Activated T-cell treated with anti-CD3 and anti-CD28 coated beads, Interleukin-2, amount 50 U/mL, for 48 hours (primary cell): ENCODE measurements at regions not wholly inside any gene's neighbourhood (a gene's known extent, or its start where the extent isn't known, plus 50 kb on each side); places are given as distances from the start of the nearest gene placed in this dataset.
A peak's percentile ranks its signal among the peaks of the same experiment; 100 is the strongest.

Experiments
- DNase-seq, 2 experiments: peaks; one replicate each; pipeline ENCODE4 v3.0.0-alpha.2; 2020

DNA sequence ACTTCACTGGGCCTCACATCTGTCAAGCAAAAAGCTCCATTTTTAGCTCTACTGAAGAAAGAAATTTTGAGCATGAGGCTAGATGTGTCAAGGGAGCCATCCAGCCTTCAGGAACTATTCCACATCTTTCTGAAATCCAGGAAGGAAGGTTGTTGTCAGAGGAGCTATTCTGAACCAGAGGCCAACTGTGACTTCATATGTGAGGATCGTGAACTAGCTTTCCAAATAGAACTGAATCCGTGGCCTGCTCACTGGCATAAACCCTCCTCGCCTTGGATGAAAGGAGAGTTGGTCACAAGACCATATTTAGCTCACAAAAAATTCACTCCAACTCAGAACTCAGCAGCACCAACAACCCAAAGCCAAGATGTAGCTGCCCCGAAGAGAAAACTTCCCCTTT, 195.8 kb downstream of the FOXO1 start:
- DNase-seq = no peak

DNA sequence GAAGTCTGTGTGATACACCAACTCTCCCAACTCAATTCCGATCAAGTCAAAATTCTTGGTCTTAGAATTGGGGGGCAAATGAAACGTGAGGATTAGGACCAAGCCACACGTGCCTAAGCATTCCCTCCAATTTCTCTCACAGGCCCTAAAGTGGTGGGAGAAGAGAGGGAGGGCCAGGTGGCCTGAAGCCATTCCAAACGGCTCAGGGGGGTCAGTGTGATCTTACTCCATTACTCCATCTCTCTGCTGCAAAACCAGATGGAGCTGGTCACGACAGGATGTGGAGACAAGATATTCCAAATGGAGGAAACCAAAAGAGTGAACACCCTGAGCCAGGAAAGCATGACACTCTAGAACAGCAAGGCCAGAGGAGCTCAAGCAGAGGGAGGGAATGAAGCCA, 195.4 kb downstream of the FOXO1 start:
- no peak for DNase-seq

DNA sequence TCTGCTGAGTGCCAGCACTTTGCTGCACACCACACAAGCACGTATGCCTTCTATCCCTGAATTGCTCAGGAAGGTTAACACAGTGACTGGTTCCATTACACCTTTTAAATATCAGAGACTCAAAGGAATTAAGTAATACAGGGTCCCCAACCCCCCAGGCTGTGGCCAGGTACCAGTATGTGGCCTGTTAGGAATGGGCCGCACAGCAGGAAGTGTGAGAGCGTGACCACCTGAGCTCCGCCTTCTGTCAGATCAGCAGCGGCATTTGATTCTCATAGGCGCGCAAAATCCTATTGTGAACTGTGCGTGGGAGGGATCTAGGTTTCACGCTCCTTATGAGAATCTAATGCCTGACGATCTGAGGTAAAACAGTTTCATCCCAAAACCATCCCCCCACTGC, 194.5 kb downstream of the FOXO1 start:
- no peak for DNase-seq

DNA sequence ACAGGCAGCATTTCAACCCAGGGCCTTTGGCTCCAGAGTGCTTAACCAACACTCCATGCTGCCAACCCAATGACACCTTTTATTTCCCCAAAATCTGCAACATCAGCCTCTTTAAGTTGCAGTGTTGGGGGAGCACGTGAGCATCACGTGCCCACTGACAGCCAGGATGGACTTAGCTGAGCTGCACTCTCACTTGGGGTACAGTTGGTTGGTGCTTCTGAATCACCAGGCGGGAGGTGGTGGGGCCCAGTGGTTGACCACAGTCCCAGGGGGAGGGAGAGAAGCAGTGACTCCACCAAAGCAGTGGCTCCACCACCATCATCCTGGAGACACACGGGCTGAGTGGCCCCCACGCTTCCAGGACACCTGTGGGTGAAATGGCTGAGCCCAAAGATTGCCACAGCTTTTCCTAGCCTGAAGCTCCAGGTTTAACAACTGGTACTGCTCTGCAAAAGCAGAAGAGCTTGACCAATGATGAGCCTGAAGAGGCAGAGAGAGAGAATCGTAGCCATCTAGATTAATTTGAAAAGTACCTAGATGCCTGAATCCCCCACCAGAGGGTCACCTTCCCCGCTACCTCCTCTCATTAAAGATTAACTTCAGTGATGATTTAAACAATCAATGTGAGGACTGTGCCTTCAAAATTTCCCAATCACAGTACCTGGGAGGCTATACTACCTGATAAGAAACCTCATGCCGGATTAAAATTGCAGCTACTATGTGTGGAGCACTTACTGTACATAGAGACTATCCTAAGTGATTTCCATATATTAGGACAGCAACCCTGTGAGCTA, 193.8 kb downstream of the FOXO1 start:
- DNase-seq = peak in 1 of 2 experiments; percentile 47

DNA sequence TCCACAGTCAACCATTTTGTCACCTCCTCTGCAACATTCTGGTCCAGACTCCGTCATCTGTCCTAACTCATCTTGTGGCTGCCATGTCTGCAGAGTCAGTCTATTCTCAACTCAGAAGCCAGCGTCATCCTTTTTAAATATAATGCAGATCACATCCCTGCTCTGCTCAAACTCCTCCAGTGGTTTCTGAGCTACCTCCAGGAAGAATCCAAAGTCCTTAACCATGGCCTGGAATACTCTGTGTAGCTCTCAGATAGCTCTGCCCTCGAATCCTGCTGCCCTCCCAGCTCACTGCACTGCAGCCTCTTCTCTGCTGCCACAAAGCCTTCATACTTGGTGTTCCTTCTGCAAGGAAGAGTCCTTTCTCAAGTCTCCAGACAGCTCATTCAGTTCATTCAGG, 190.8 kb downstream of the FOXO1 start:
- no peak for DNase-seq

DNA sequence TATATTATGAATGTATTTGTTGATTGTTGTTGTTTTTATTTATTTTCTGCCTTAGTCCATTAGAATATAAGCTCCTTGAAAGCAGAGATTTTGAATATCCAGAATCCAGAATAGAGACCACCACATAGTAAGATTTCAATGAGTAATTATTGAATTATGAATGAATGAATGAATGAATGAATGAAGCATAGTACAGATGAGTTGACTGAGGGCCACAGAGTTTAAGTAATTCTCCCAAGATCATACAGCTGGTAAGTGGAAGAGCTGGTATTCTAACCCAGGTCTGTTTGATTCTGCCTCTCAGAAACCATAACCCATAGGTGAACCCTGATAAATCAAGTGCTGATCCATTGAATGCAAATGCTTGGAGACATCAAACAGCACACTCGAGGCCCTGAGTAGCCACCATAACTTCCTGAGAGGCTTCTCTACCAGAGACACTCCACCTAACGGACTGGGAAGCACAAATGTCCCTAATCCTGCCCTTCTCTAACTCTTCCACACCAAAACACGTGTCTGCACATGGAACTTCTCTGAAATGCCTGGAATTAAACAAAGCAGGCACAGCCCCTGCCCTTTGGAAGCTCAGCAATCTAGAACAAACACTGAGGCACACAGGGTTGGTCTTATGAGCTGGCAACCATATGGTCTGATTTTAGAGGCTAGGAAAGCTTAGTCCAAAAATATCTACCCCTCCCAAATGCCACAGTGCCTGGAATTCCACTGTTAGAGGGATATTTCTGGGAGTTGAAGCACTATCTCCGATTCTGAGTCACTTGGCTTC, 190.1 kb downstream of the FOXO1 start:
- DNase-seq = no peak

DNA sequence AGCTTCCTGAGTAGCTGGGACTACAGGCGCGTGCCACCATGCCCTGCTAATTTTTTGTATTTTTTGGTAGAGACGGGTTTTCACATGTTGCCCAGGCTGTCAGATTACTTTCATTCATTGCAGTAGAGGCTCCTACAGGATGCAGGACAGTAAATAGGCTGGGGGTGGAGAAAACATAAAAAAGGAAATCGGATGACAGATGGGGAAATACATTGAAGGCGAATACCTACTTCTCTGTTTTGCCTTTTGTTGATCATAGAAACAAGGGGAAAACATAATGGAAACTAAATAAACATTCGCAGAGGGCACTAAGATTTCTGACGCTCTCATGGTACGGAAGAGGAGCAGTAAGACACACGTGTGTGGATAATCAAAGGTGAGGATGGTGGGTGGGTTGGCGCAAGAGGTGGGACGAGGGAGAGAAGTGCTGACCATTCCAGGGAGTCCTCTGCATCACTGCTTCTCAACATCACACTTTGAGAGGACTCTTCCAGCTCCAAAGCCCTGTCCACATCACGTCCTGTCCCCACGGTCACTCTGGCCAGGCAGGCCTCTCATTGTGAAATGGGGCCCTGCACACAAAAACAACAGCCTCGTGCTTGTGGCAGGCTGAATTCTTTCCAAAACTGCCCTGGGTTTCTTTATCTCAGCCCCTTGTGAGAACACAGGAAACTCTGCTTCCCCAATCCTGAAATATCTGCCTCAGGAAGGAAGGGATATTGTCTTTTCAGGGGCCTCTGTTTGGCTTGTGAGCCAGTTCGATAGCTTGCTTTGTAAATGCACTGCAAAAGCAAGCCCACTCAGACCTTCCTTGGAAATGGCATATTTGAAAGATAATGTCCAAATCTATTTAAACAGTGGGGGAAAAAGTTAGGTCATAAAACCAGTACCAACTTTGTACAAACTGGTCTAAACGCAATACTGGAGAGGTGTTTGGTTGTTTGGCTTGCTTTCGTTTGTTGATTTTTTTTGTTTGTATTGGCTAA, 188.5 kb downstream of the FOXO1 start:
- no peak for DNase-seq

DNA sequence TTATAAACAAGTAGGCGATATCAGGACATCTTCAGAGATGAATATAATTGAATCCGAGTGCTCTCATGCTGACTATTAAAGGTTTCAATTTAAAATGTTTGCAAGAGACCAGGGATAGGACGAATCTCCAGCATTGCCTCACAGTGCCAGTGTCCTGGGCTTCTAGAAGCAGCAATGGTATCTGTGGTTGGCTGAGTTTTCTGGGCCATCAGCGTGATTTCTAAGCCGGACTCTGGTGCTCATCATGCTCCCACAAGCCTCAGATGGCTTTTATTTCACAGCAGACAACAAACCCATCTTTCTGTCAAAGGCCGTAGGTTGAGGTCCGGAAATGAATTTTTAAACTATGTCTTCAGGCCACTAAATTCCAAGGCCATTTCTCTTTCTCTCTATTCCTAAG, 187.7 kb downstream of the FOXO1 start:
- DNase-seq = no peak

DNA sequence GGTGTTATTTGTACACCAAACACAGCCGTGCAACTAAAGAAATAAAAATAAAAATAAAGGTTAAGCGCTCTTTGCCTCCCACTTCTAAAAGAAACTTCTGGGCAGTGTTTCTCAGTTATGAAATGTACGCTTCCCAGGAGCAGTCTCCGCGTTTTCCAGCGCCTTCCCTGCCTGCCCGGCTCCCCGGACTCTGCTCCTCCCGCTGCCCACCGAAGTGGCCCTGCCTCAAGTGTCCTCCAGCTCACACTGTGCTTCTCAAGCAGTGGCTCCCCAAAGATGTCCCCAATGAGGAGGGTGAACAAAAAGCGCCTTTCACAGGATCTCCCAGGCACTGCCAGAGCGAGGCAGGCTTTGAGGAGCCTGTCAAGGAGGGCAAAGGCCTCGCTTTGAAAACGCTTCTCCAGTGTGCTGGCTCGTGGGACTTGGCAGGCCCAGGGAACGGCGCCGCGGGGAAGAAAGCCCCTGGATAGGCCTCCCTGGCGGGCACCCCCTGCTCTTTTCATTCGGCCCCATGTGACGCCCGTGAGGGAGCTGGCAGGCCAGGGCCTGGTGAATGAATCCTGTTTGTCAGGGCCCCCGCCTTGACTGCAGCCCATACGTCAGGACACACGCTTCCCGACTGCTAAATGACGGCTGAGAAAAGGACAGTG, 187.1 kb downstream of the FOXO1 start:
- no peak for DNase-seq

DNA sequence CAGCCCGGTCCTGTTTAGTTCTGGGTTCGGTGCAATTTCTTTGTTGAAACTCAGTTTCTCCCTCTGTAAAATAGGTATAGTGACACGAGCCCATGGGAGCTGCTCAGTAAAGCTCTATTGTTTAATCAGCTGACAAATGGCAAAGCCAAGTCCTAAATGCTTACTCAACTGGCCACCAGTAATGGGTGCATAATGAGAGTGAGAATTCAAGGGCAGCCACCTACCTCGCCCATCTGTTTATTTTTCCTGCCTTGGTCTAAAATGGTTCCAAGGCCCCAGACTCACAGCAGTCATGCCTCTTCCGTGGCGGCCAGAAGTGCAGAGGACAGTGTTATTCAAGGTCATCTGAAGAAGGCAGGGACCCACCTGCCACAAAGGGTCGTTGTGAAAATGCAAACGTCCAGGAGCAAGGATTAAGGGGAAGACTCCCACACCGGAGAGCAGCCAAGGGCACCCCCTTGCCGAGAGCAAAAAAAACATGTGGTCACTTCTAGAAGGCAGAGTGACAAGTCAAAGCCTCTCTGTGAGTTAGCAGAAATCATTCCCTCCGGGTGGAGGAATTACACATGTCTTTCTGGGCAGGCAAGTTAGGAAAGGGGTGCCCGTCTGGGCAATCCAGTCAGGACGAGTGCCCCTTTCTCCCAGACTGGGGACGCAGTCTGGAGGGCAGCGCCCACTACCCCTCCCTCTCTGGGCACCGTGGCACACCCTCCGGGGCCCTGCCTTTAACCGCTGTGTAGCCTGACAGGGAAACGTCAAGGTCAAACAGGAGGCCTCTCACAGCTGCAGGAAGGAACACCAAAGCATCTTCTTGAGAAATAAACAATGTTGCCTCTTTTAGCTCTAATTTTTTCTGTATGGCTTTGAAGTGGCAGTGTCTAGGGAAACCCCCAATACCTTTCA, 186.2 kb downstream of the FOXO1 start:
- DNase-seq = no peak

DNA sequence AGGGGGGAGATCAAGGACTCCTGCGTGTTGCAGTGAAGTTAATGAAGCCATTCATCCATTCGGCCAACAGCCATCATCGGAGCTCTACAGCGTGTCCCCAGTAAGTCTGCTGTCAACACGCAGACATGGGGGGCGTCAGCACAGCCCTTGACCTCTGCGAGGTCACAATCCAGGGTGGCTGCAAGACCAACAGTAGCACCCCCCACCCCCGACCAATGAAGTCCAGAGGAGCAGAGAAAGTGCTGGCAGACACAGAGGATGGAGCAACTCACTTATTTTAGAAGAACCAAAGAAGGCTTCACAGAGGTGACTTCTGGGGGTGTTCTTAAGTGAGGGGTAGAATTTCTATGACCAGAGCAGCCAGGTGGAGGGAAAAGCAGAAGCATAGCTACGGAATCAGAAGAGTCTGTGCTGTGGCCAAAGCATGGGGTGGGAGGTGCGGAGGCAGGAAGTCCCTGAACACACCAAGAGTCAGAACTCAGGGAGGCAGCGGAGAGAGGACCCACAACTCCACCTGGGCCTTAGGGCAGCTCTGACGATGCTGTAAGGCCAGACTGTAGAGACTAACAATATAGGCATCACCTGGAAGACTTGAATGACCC, 185.4 kb downstream of the FOXO1 start:
- no peak for DNase-seq

DNA sequence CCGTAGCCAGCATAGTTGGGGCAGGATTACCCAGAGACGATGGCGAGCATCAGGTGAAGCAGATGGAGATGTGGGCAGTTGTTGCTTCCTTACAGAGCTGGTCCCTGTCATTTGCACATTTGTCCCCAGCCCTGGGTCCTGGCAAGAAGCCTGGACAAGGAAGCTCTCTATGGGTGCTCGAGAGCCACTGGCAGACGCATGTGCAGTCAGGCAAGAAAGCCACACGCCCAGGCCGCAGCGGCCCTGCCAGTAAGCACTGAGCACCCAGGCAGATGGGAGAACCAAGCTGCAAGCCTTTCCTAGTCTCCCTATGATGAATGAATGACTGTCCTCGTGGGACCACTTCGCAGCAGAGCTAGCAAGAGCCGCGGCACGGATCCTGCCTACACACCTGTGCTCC, 182.8 kb downstream of the FOXO1 start:
- no peak for DNase-seq

DNA sequence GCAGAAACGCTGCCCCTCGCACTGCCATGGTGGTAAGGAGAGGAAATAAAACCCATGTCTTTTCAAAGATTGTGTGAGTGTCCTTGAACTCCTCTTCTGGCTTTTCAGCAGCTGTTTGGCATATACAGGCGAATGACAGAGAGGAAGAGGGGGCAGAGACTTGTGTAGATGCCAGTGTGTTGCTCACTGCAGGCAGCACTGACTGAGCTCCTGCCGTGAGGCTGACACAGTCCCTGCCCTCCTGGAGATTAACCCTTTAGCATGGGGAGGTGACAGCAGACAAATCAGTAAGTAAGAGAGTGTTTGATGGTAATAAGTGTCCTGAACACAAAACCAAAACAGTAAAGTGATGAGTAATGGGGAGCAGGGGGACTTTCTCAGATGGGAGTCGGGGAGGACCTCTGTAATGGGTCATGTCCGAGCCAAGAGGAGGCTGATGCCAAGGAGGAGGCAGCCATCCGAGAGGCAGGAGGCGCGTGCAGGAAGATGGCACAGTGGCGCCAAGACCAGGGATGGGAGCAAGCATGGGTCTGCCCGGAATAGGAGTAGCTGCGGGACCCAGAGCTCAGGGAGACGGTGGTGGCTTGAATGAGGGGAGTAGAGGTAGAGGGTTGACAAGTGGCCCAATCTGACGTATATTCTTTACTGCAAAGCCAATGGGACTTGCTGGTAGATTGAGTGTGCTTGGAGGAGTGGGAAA, 182.2 kb downstream of the FOXO1 start:
- DNase-seq = no peak

DNA sequence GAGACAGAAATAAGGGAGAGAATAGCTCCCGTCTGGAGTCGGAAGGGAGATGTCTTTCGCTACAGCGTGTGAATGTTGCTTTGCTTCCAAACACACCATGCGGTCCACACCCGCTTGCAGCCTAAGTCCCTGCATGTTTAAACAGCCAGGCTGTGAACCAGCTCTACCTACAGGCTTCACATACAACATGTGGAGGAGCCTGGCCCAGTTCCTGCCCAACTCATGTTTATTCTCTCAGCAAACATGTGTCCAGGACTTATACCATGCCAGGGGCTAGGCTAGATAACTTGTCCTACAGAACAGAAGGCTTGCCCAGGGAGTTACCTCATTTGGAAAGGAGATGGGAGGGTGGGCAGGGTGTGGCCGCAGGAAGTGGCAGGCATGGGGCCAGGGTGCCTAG, 181.5 kb downstream of the FOXO1 start:
- DNase-seq = no peak

DNA sequence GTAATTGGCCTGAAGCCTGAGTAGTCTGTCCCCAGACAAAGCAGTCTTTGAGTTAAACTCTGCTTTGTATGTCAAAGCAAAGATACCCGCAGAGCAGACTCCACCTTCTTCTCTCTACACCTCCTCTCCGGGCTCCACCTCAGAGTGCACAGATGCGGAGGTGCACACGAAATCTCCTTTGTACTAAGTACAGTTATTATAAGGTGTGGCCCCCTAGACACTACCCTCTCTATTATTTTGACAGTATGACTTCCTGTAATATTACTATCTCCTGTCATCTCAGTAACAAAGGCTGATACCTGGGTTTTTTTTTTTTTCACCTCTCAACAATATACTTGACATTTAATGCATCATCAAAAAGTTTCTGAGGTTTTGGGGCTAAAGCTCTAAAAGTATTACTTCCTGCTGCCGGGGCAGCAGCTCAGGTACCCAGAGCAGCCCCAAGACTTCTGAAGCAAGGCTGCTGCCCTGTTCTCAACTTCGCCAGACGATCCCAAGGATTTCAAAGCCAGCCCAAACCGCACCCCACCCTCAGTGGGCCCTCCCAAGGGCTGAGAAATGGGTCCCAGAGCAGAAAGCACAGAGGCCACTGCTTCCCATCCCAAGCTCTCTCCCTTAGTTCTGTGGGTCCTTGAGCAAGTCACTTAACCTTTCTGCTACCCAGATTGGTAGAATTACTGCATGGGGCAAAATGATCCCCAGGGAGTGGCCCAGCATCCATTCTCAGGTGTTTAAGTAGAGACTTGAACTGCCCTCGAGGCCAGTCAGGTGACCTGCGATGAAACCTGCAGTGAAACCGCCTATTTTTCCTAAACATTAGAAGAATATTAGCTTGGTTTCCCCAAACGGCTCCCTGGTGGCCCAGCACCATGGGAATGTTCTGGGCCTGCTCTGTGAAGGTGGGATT, 180.6 kb downstream of the FOXO1 start:
- peak; percentile 66 to 69 for DNase-seq

DNA sequence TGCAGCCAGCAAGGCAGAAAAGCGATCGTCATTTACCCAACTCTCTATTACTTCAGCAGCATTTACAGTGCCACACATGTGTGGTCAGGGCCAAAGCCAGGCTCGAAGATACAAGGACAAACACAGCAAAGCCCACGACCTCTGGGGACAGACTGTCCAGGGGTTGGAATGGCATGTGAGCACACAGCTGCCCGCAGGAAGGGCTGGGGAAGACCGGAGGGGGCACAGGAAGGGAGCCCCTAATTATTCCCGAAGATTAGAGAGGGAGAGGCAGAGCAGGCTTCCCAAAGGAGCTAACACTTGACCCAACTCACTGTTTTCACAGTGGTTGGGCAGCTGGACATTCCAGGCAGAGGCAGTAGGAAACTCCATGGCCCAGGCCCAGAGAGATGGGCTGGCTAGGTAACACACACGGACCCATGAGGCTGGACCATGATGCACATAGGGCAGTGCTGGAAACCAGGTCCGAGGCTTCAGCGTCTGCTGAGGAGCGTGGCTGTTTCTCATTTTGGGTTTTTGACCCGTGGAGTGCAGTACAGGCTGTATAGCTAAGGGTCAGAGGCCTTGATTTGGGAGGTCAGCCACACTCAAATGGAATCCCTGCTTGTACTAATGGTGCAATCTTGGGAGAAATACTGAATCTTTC, 179.8 kb downstream of the FOXO1 start:
- DNase-seq = no peak

DNA sequence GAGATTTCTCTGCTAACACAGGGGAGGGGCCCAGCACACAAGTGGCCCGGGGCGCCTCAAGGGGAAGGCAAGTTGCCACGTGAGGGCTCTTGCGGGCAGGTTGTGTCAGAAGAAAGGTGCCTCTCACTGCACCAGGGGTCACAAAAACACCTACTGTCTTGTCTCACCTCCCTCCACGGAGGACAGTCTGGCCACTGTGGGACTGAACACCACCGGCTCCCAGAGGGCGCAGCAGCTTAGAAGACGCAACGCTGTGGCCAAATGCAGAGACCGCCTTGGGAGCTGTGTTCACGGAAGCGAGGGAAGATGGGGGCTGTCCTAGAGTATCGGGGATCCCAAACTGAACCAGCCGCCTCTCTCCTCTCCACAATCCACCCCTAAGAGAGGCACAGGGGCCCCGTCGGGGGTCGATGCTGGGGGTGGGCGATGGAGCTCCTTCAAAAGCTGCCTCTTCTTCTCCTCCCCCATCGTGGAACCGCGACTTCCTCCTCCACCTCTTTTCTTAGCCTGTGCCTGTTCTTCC, 177.5 kb downstream of the FOXO1 start:
- no peak for DNase-seq

DNA sequence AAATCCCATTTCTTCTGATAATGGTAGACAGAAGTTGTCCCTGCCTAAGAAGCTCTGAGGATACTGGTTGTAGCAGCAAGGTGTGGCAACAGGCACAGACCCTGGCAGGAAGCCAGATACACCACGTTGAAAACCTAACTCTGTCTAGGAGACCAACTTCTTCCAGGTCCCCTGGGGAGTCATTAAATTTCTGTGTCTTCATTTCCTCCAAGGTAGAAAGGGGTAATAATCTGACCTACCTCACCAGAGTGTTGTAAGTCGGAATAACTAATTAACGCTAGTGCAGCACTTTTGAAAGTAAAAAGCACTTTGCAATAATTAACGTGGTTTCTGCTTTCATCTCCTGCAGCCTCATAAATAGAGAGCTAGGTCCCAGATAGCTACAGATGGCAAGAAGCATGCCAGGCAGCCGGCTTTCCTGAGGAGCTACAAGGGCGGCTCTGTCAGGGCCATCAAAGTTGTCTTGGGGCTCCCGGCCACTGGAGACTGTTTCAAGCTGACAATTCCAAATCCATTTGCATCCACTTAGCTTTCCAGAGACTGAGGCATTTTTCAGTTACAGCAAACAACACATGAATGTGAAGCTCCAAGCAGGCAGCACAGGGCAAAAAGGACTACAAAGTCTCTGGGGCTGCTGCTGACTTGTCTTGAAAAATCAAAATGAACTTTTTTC, 176.2 kb downstream of the FOXO1 start:
- no peak for DNase-seq
